ENCODE measurements at regions not wholly inside any gene's neighbourhood (a gene's known extent, or its start where the extent isn't known, plus 50 kb on each side); places are given as distances from the start of the nearest gene placed in this dataset.
"Not testable (repeated sequence)": the region's sequence is repeated elsewhere in the genome, so short reads cannot be mapped to it uniquely, and the experiment has no call there.

- TF ChIP-seq, protein P1, sequence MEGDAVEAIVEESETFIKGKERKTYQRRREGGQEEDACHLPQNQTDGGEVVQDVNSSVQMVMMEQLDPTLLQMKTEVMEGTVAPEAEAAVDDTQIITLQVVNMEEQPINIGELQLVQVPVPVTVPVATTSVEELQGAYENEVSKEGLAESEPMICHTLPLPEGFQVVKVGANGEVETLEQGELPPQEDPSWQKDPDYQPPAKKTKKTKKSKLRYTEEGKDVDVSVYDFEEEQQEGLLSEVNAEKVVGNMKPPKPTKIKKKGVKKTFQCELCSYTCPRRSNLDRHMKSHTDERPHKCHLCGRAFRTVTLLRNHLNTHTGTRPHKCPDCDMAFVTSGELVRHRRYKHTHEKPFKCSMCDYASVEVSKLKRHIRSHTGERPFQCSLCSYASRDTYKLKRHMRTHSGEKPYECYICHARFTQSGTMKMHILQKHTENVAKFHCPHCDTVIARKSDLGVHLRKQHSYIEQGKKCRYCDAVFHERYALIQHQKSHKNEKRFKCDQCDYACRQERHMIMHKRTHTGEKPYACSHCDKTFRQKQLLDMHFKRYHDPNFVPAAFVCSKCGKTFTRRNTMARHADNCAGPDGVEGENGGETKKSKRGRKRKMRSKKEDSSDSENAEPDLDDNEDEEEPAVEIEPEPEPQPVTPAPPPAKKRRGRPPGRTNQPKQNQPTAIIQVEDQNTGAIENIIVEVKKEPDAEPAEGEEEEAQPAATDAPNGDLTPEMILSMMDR (IDR thresholded peaks at IDR 0.05; ENCODE audit: low read depth, low read length), result not testable (repeated sequence)
- not testable (repeated sequence) for TF ChIP-seq EZH2phosphoT487 (IDR thresholded peaks at IDR 0.05; ENCODE audit: low read depth)
Observed at GRCh38 chr2:36157093-36157492, 198.5 kb upstream of the CRIM1 start.

All from OCI-LY3 (cell line).